HCT116 (cell line): ENCODE measurements at regions not wholly inside any gene's neighbourhood (a gene's known extent, or its start where the extent isn't known, plus 50 kb on each side); places are given as distances from the start of the nearest gene placed in this dataset.

Experiments used
- EGR1 ChIP-seq: IDR thresholded peaks from 2 replicates; pipeline ENCODE4 v1.6.1; 2012; ENCODE audit warnings: low read depth
- EZH2 ChIP-seq: fragments of 200-600 bp; sonication (generic); IDR thresholded peaks from 2 replicates; pipeline ENCODE4 v1.6.1; 2017; ENCODE audit warnings: antibody characterized with exemption, mixed run types
- JUND ChIP-seq: IDR thresholded peaks from 2 replicates; pipeline ENCODE4 v1.6.1; 2012
- POLR2A ChIP-seq: IDR thresholded peaks from 2 replicates; pipeline ENCODE4 v1.7.0; 2011; ENCODE audit warnings: borderline replicate concordance; ENCODE audit not compliant: insufficient read depth, insufficient read length; ENCODE audit errors: extremely low read depth
- POLR2AphosphoS5 ChIP-seq: IDR thresholded peaks from 2 replicates; pipeline ENCODE4 v1.6.1; 2011; ENCODE audit warnings: mild to moderate bottlenecking, low read depth, low read length, moderate library complexity
- RAD21 ChIP-seq: IDR thresholded peaks from 2 replicates; pipeline ENCODE4 v1.6.1; 2012; ENCODE audit warnings: low read depth, mild to moderate bottlenecking
- SIN3A ChIP-seq: IDR thresholded peaks from 2 replicates; pipeline ENCODE4 v1.6.1; 2012; ENCODE audit warnings: low read depth
- YY1 ChIP-seq: IDR thresholded peaks from 2 replicates; pipeline ENCODE4 v1.6.1; 2011; ENCODE audit warnings: low read length, low read depth, moderate library complexity, mild to moderate bottlenecking; ENCODE audit not compliant: insufficient replicate concordance; ENCODE audit errors: extremely low read depth
- ZFX ChIP-seq: fragments of 450-650 bp; IDR thresholded peaks from 2 replicates; pipeline ENCODE4 v1.6.1; 2017
- TF ChIP-seq, protein P1 (sequence below), 3 experiments: fragments of 200-600 bp in 1 of 3; sonication (generic) in 1 of 3; IDR thresholded peaks in 2 of 3; conservative IDR thresholded peaks in 1 of 3; 2 replicates each; pipeline ENCODE4 v1.5.1; 2012 to 2017; ENCODE audit warnings: low read depth in 2 of 3, low read length in 2 of 3, antibody characterized with exemption in 1 of 3, borderline replicate concordance in 1 of 3, control low read depth in 1 of 3, mild to moderate bottlenecking in 1 of 3, mixed read lengths in 1 of 3, mixed run types in 1 of 3, moderate library complexity in 1 of 3; ENCODE audit not compliant: insufficient read depth in 1 of 3
- TF ChIP-seq, protein P2 (sequence below): IDR thresholded peaks from 2 replicates; pipeline ENCODE4 v1.6.1; 2012; ENCODE audit warnings: low read depth
- TF ChIP-seq, protein P3 (sequence below): IDR thresholded peaks from 2 replicates; pipeline ENCODE4 v1.6.1; 2011; ENCODE audit warnings: mild to moderate bottlenecking, low read length, moderate library complexity; ENCODE audit not compliant: insufficient replicate concordance; ENCODE audit errors: extremely low read depth

GRCh38 chr1:118333601-118334210, 148.7 kb upstream of the SPAG17 start:
- TF ChIP-seq, protein P1, sequence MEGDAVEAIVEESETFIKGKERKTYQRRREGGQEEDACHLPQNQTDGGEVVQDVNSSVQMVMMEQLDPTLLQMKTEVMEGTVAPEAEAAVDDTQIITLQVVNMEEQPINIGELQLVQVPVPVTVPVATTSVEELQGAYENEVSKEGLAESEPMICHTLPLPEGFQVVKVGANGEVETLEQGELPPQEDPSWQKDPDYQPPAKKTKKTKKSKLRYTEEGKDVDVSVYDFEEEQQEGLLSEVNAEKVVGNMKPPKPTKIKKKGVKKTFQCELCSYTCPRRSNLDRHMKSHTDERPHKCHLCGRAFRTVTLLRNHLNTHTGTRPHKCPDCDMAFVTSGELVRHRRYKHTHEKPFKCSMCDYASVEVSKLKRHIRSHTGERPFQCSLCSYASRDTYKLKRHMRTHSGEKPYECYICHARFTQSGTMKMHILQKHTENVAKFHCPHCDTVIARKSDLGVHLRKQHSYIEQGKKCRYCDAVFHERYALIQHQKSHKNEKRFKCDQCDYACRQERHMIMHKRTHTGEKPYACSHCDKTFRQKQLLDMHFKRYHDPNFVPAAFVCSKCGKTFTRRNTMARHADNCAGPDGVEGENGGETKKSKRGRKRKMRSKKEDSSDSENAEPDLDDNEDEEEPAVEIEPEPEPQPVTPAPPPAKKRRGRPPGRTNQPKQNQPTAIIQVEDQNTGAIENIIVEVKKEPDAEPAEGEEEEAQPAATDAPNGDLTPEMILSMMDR (IDR thresholded peaks at IDR 0.05 in 2 of 3, conservative IDR thresholded peaks at IDR 0.05 in 1 of 3; ENCODE audit: borderline replicate concordance in 1 of 3, insufficient read depth in 1 of 3, low read depth in 2 of 3, low read length in 2 of 3), result no peak
- no peak for TF ChIP-seq SIN3A
- TF ChIP-seq POLR2A, result no peak
- TF ChIP-seq, protein P2, sequence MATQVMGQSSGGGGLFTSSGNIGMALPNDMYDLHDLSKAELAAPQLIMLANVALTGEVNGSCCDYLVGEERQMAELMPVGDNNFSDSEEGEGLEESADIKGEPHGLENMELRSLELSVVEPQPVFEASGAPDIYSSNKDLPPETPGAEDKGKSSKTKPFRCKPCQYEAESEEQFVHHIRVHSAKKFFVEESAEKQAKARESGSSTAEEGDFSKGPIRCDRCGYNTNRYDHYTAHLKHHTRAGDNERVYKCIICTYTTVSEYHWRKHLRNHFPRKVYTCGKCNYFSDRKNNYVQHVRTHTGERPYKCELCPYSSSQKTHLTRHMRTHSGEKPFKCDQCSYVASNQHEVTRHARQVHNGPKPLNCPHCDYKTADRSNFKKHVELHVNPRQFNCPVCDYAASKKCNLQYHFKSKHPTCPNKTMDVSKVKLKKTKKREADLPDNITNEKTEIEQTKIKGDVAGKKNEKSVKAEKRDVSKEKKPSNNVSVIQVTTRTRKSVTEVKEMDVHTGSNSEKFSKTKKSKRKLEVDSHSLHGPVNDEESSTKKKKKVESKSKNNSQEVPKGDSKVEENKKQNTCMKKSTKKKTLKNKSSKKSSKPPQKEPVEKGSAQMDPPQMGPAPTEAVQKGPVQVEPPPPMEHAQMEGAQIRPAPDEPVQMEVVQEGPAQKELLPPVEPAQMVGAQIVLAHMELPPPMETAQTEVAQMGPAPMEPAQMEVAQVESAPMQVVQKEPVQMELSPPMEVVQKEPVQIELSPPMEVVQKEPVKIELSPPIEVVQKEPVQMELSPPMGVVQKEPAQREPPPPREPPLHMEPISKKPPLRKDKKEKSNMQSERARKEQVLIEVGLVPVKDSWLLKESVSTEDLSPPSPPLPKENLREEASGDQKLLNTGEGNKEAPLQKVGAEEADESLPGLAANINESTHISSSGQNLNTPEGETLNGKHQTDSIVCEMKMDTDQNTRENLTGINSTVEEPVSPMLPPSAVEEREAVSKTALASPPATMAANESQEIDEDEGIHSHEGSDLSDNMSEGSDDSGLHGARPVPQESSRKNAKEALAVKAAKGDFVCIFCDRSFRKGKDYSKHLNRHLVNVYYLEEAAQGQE, result no peak
- no peak for TF ChIP-seq YY1
- no peak for TF ChIP-seq POLR2AphosphoS5
- TF ChIP-seq JUND, result no peak
- no peak for TF ChIP-seq RAD21
- no peak for TF ChIP-seq EGR1
- no peak for TF ChIP-seq ZFX
- TF ChIP-seq, protein P3, sequence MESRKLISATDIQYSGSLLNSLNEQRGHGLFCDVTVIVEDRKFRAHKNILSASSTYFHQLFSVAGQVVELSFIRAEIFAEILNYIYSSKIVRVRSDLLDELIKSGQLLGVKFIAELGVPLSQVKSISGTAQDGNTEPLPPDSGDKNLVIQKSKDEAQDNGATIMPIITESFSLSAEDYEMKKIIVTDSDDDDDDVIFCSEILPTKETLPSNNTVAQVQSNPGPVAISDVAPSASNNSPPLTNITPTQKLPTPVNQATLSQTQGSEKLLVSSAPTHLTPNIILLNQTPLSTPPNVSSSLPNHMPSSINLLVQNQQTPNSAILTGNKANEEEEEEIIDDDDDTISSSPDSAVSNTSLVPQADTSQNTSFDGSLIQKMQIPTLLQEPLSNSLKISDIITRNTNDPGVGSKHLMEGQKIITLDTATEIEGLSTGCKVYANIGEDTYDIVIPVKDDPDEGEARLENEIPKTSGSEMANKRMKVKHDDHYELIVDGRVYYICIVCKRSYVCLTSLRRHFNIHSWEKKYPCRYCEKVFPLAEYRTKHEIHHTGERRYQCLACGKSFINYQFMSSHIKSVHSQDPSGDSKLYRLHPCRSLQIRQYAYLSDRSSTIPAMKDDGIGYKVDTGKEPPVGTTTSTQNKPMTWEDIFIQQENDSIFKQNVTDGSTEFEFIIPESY, result no peak
- no peak for TF ChIP-seq EZH2
